Large intestine (tissue), 3 donors: ENCODE measurements at regions not wholly inside any gene's neighbourhood (a gene's known extent, or its start where the extent isn't known, plus 50 kb on each side); places are given as distances from the start of the nearest gene placed in this dataset.
"Not testable (repeated sequence)": the region's sequence is repeated elsewhere in the genome, so short reads cannot be mapped to it uniquely, and the experiment has no call there.

Experiments used
- DNase-seq, 2 donors: peaks; one replicate each; pipeline versions ENCODE4 v3.0.0 to v3.0.0-alpha.2; 2013
- H3K27ac ChIP-seq: one replicate; pipeline ENCODE4 v1.5.1; 2013; ENCODE audit warnings: low read length
- H3K27me3 ChIP-seq: 2 replicates; pipeline ENCODE4 v1.6.1; 2013; ENCODE audit warnings: low read length; ENCODE audit not compliant: control insufficient read depth, insufficient read depth
- H3K36me3 ChIP-seq: 2 replicates; pipeline ENCODE4 v1.6.1; 2013; ENCODE audit warnings: low read length; ENCODE audit not compliant: control insufficient read depth, insufficient read depth
- H3K4me1 ChIP-seq: one replicate; pipeline ENCODE4 v1.6.1; 2013; ENCODE audit warnings: low read length; ENCODE audit not compliant: control insufficient read depth, insufficient read depth
- H3K4me3 ChIP-seq: one replicate; pipeline ENCODE4 v1.5.1; 2013; ENCODE audit warnings: low read length
- H3K9me3 ChIP-seq: one replicate; pipeline ENCODE4 v1.6.1; 2013; ENCODE audit warnings: mild to moderate bottlenecking, low read depth, low read length, moderate library complexity; ENCODE audit not compliant: control insufficient read depth
- WGBS: methylation state at CpG from one replicate; pipeline ENCODE4 v1.1.5; 2013; ENCODE audit warnings: low lambda C conversion rate; ENCODE audit not compliant: insufficient coverage; 5-methylcytosine and 5-hydroxymethylcytosine counted together

DNA sequence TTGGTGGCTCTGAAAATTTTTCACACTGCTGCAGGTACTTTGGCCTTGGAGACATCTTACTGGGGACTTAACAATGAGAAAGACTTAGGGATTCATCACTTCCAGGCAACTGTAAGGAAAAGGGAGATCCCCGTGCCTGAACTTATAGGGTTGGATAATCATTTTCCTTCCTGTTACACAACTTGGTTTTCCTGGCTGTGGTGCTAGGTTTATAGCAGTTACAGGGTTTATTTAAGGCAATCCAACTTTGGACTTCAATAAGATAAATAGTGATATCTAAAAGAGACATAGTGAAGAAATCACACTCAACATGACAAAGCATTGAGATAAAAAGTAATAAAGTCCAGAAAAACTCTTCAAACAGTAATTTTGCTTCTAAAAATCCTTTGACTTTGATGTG is 70.2 kb upstream of the RAPH1 start:
- H3K27ac ChIP-seq: no peak overlapping the region
- no peaks in the 10 kb centered on the region for H3K36me3 ChIP-seq
- H3K9me3 ChIP-seq: no peaks in the 10 kb centered on the region
- peaks cover 11% of the 10 kb centered on the region for H3K4me1 ChIP-seq
- no peaks in the 10 kb centered on the region for H3K27me3 ChIP-seq
- H3K4me3 ChIP-seq: no peak overlapping the region
- no CpG with 5 or more reads among the region's 1 CpG for WGBS
- peak; percentile 81 to 92 for DNase-seq

DNA sequence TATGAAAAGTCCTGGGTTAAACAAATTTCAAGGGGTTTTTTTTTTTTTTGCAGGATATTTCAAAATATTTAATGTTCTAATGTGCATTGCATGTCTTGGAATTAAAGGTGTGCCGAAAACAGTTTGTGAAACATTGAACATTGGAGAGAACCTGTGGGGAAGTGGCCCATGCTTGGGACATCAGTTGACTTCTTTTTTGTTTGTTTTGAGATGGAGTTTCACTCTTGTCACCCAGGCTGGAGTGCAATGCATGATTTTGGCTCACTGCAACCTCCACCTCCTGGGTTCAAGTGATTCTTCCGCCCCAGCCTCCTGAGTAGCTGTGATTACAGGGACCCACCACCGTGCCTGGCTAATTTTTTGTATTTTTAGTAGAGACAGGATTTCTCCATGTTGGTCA is 71.0 kb upstream of the RAPH1 start:
- no peaks in the 10 kb centered on the region for H3K36me3 ChIP-seq
- no peak for DNase-seq
- H3K27me3 ChIP-seq: no peaks in the 10 kb centered on the region
- no CpG with 5 or more reads among the region's 3 CpGs for WGBS
- H3K4me1 ChIP-seq: peaks cover 11% of the 10 kb centered on the region
- H3K27ac ChIP-seq: no peak overlapping the region
- H3K4me3 ChIP-seq: no peak overlapping the region
- H3K9me3 ChIP-seq: no peaks in the 10 kb centered on the region

- Histone ChIP-seq H3K9me3 (no peaks in the 10 kb centered on the region), H3K36me3 (no peaks in the 10 kb centered on the region), H3K4me1 (peaks cover 10% of the 10 kb centered on the region), H3K4me3 (no peak overlapping the region), H3K27ac (no peak overlapping the region), H3K27me3 (no peaks in the 10 kb centered on the region)
- DNase-seq: no peak
- 95% methylated on average over 4 of the region's 8 CpGs for WGBS
Observed at GRCh38 chr2:203610558-203610957, 75.5 kb upstream of the RAPH1 start.

DNA sequence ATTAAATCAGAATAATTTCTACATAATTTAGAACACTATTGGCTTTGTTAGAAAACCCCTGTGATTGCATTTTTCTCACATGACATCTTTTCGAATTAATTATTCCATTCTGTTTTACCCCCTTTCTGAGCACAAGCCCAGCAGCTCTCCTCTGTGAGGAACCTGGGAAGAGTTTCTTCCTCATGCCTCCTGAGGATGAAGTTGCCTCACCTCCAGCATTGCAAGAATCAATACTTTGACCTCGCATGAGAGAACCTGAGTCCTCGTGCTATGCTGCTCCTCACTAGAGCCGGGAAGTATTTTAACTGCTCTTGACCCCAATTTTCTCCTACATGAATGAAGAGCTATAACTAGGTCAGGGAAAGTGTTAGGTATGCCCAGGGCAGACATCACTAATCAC is 77.1 kb upstream of the RAPH1 start:
- Histone ChIP-seq H3K27me3 (no peaks in the 10 kb centered on the region), H3K36me3 (no peaks in the 10 kb centered on the region), H3K9me3 (no peaks in the 10 kb centered on the region), H3K4me3 (no peak overlapping the region), H3K4me1 (peaks cover 5% of the 10 kb centered on the region), H3K27ac (no peak overlapping the region)
- peak; percentile 80 to 83 for DNase-seq
- WGBS: no CpG with 5 or more reads among the region's 4 CpGs

DNA sequence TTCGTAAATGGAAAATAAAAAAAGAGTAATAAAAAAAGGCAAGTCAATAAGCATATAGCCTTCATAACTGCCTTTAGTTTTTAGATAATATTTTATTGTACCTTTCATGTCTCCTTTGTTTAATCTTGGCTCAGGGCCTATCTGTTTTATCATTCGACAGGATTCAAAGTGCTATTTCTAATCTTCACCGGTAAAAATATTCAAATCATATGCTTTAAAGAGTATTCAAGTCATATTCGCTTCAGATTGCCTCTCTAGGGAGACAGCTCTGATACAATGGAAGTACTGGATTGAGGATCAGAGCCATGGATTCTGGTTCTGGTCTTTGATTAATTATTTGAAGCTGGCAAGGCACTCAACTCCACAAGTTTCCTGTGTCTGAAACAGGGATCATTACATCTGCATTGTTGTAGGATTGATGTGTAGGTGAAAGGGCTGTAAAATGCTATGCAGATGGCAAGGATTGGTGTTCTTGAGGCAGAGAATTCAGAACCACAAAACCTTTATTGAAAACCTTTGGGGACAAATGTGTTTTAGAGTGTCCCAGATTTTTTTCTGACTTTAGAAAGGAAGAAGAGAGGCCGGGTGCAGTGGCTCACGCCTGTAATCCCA is 84.3 kb upstream of the RAPH1 start:
- Histone ChIP-seq H3K36me3 (no peaks in the 10 kb centered on the region), H3K27ac (peak overlapping the region; percentile 24), H3K4me1 (peaks cover 9% of the 10 kb centered on the region), H3K9me3 (no peaks in the 10 kb centered on the region), H3K4me3 (no peak overlapping the region), H3K27me3 (no peaks in the 10 kb centered on the region)
- 23% methylated on average over 3 of the region's 6 CpGs for WGBS
- peak in 1 of 2 donors; percentile 60 for DNase-seq

GRCh38 chr2:203621981-203622515 is 84.4 kb upstream of the CD28 start:
- Histone ChIP-seq H3K9me3 (no peaks in the 10 kb centered on the region), H3K4me1 (peaks cover 9% of the 10 kb centered on the region), H3K27ac (no peak overlapping the region), H3K27me3 (no peaks in the 10 kb centered on the region), H3K36me3 (no peaks in the 10 kb centered on the region), H3K4me3 (no peak overlapping the region)
- DNase-seq: no peak
- 83% methylated on average over 3 of the region's 5 CpGs for WGBS

DNA sequence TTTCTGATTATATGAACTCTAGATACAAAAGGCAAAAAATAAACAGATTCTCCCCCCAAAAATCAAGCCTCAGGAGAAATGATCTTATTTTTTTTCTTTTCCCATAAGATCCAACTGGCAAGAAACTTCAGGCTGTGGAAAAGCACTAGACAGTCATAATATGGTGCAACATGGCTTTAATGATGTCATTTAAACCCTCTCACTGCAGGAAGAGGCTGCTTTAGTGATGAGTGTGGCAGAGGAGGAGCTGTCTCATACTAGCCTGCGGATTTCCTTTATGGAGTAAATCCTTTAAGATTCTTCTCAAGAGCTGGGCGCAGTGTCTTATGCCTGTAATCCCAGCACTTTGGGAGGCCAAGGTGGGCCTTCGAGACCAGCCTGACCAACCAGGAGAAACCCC is 83.3 kb upstream of the CD28 start:
- WGBS: no CpG with 5 or more reads among the region's 3 CpGs
- Histone ChIP-seq H3K9me3 (no peaks in the 10 kb centered on the region), H3K4me3 (no peak overlapping the region), H3K4me1 (peaks cover 5% of the 10 kb centered on the region), H3K27me3 (no peaks in the 10 kb centered on the region), H3K36me3 (no peaks in the 10 kb centered on the region), H3K27ac (no peak overlapping the region)
- DNase-seq: peak in 1 of 2 donors; percentile 31

- peak in 1 of 2 donors; percentile 20 for DNase-seq
- Histone ChIP-seq H3K9me3 (no peaks in the 10 kb centered on the region), H3K4me1 (peaks cover 5% of the 10 kb centered on the region), H3K27ac (no peak overlapping the region), H3K36me3 (no peaks in the 10 kb centered on the region), H3K27me3 (no peaks in the 10 kb centered on the region), H3K4me3 (no peak overlapping the region)
- WGBS: 83% methylated on average over 1 of the region's 6 CpGs
Observed at GRCh38 chr2:203623661-203624060, 82.8 kb upstream of the CD28 start.

DNA sequence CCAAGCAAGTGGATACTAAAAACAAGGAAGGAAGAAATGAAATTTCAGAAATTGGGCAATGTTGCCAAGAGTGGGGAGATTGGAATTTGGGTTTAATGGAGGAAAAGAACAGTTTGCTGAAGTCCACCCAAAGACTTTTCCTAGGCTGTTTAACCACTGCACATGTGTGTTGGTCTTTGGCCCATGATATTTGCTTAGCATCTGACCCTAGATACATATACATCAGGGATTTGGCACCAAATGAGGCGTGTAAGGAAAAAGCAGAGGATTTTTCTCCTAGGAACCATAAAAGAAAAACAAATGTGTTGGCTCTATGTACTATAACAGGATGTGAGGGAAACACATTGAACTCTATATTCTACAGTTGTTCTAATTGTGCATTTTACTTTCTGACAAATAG is 80.7 kb upstream of the CD28 start:
- no CpG with 5 or more reads among the region's 1 CpG for WGBS
- no peaks in the 10 kb centered on the region for H3K4me1 ChIP-seq
- no peaks in the 10 kb centered on the region for H3K36me3 ChIP-seq
- H3K4me3 ChIP-seq: no peak overlapping the region
- H3K27me3 ChIP-seq: no peaks in the 10 kb centered on the region
- no peaks in the 10 kb centered on the region for H3K9me3 ChIP-seq
- H3K27ac ChIP-seq: no peak overlapping the region
- peak in 1 of 2 donors; percentile 11 for DNase-seq

DNA sequence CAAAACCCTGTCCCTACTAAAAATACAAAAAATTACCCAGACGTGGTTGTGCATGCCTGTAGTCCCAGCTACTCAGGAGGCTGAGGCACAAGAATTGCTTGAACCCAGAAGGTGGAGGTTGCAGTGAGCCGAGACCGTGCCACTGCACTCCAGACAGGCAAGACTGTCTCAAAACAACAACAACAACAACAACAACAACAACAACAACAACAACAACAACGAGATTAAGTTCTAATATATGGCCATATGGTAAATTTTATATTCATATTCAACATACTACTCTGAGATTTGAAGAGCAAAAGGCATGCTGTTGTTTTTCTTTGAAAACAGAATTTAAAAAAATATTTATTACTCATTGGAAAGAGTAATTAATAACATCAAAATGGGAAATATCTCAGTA is 80.2 kb upstream of the CD28 start:
- H3K27me3 ChIP-seq, H3K4me3 ChIP-seq, H3K4me1 ChIP-seq, H3K9me3 ChIP-seq, H3K36me3 ChIP-seq, H3K27ac ChIP-seq, DNase-seq: not testable (repeated sequence)
- 100% methylated on average over 1 of the region's 4 CpGs for WGBS
